GM21515 (cell line): ENCODE measurements at regions not wholly inside any gene's neighbourhood (a gene's known extent, or its start where the extent isn't known, plus 50 kb on each side); places are given as distances from the start of the nearest gene placed in this dataset.
"Not testable (repeated sequence)": the region's sequence is repeated elsewhere in the genome, so short reads cannot be mapped to it uniquely, and the experiment has no call there.

ENCODE experiments used
- ATAC-seq: cut with Tn5 transposase; IDR thresholded peaks from one replicate; pipeline ENCODE4 v1.9.1; 2021; ENCODE audit not compliant: unreplicated experiment

DNA sequence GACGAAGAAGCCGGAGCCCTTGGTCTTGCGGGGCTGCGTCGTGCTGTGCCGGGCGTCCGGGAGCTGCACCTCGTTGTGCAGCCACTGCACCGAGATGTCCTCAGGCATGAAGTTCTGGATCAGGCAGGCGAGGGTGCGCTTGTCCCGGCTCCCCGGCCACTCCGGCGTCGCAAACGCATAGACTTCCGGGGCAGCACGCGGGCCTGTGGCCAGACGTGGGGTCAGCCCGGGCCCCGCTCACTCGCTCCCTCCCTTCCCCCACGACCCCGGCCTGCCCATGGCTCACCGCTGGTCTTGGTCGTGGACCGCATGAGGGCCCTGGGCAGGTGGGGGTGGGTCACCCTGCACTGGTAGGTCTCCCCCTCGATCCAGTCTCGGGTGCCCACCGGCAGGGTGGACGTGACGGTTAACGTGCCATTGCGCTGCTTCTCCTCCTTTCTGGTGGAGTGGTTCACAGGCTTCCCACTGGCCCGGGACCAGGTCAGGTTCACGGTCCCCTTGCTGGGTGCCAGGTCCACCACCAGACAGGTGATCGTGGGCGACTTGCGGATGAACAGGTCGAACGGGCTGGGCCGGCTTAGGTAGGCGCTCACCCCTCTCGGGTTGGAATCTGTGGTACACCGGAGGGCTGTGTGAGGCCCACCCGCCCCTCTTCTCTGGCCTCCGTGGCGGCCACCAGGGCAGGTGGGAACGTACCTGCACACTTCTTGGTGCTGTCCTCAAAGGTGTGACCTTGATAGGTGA lies 74.0 kb downstream of the TMEM121 start:
- not testable (repeated sequence) for ATAC-seq

DNA sequence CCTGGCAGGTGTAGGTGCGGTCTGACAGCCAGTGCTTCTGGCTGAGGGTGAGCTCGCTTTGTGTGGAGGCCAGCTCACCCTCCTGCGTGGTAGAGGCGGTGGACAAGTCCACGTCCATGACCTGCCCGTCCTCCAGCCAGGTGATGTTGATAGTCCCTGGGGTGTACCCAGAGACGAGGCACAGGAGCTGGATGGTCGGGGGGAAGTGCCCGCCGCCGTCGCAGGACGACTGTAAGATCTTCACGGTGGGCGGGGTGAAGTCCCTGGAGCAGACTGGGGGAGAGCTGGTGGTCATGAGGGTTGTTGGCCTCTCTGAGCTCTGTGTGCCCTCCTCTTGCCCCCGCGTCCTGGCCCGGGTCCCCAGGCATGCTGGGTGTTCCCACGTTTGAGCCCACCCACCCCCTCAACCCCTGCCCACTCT lies 74.6 kb downstream of the TMEM121 start:
- ATAC-seq = no peak

DNA sequence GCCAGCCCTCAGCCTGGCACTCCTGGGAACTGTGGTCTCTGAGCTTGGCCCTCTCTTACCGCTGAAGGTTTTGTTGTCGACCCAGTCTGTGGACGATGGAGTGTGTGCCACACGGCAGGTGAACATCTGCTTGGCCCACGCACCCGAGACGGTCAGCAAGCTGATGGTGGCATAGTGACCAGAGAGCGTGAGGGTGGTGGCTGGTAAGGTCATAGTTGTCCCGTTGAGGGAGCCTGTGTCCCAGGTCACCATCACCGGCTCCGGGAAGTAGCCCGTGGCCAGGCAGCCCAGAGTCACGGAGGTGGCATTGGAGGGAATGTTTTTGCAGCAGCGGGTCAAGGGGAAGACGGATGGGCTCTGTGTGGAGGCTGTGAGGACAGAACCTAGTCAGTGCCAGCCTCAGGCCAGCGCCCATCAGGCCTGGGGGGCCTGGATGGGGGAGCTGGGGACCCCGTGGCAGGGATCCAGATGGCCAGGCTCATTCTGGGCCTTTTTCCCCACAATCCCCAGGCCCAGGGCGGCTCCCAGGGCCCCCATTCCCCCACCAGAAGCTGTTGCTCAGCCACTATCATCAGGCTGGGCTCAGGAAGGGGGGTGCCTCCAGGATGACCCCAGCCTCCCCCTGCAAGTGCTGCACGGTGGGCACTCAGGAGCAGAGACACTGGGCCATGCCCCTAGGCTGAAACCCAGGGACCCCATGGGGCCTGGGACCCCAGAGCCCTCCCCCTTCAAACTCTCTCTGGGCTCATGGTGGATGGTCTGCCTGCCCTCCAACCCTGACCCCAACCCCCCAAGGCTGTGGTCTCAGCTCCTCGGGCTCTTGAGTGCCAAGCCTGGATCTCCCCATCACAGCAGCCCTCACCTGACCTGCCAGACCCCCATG lies 75.2 kb downstream of the TMEM121 start:
- ATAC-seq = no peak

DNA sequence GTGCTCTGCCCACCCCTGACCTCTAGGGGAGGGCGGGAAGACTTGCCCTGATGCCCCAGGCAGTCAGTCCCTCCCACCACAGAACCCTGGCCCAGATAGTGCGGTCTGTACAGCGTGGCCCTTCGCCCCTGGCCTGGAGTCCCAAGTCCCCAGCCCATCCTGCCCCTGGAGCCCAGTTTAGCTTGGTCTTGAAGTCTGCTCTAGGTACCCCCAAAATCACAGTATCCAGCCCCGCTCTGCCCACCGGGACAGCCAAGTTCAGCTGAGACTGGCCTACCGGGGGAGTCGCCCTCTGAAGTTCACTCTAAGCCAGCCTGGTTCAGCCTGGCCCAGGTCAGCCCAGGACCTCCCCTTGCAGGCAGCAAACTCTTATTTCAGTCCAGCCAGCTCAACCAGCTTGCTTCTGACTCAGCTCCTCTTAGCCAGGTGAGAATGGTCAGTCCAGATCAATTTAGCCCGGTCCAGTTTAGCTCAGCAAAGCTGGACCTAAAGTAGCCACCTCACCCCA lies 75.9 kb downstream of the TMEM121 start:
- no peak for ATAC-seq

DNA sequence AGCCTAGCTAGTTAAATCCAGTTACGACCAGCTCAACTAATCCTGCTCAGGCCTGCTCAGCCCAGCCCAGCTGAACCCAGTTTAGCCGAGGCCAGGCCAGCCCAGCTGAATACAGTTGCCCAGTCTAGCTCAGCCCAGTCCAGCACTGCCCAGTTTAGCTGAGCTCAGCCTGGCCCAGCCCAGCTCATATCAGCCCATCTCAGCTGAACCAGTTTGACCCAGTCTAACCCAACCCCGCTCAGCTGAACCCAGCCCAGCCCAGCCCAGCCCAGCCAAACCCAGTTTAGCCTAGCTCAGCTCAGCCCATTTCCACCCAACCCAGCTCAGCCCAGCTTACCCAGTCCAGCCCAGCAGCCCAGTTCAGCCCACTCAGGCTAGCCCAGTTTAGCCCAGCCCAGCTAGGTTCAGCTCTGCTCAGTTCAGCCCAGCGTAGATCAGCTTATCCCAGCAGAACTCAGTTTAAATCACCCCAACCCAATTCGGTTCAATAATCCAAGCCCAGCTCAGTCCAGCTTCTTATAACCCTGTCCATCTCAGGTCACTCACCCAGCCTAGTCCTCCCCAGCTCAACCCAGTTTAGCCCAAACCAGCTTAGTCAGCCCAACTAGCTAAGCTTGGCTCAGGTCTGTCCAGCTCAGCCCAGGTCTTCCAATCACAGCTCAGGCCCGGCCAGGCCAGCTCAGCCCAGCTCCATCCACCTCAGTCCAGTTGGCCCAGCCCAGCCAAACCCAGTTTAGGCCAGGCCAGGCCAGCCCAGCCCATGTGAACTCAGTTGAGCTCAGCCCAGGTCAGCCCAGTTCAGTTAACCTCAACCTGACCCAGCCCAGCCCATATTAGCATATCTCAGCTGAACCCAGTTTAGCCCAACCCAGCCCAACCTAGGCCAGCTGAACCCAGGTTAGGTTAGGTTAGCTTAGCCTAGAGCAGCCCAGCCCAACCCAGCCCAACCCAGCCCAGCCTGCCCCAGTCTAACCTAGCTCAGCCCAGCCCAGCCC lies 76.7 kb downstream of the TMEM121 start:
- ATAC-seq = no peak

DNA sequence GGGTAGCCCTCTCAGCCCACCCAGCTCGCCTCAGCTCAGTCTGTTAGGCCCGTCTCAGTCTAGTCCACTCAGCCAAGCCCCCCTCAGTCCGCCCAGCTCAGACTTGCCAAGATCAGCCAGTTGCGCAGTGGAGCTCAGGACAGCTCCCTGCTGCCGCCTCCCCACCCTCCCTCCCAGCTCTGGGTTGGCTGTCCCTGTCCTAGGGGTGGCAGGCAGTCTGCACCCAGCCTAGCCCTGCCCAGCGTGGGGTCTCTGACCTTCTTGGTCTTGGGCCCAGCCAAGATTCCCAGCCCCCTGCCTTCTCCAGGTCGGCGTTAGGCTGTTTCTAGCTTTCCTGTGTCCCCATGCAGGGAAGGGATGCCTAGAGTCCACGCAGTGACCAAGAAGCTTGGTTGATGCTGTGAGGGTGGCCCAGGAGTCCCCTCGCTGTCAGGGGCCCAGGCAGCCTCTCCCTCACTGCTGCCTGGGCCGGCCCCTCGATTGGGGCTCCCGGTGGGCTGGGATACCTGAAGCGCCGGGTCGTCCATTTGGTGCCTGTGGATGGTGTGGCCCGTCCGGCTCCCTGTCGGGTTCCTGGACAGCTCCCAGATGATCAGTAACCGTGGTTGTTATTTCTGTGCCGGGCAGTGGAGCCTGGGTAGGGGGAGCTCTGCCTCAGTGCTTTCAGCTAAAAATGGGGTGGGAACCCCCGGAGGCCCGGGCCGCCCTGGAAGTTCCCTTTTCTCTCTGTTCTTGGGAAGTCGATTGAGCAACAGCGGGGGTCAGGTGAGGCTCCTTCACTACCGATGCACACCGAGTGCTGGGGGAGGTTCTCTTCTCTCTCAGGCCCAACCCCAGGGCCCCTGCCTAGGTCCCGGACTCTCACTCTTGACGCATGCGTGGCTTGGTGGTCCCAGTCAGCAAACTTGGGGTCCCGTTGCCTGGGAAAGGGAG lies 78.4 kb downstream of the TMEM121 start:
- ATAC-seq = not testable (repeated sequence)

DNA sequence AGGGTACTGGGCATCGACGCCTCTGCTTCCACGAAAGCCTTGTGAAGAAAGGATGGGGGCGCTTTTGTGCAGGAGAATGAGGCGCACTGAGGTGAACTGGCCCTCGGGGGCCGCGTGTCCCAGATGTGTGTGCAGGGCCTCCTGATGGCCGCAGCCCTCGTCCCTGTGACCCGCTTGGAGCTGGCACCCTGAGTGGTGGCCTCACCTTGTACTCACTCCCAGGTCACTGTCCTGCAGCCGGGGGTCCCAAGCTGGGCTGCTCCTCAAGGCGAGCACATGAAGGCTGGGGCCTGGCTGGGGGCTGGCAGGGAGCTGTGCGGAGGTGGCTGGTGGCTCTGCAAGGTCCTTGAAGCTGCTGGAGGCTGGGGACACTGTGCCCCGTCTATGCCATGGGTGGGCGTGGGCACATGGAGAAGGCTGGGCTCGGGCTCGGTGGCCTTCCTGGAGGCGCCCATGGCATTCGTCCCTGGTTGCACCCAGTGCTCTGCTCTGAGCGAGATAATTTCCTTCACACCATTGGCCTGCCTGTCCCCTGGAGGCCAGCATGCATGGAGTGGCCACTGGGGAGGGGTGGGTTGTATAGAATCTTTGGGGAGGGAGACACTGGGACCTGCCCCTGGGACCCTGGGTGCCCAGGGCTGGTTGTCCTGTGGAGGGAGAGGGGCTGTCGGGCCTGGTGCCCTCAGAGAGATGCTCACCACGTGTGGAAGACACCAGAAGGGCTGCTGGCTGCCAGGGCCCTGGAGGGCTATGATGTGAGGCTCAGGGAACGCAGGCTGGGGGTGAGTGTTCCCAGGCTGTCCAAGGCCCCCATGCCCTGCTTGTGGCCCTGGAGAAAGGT lies 79.3 kb downstream of the TMEM121 start:
- no peak for ATAC-seq

DNA sequence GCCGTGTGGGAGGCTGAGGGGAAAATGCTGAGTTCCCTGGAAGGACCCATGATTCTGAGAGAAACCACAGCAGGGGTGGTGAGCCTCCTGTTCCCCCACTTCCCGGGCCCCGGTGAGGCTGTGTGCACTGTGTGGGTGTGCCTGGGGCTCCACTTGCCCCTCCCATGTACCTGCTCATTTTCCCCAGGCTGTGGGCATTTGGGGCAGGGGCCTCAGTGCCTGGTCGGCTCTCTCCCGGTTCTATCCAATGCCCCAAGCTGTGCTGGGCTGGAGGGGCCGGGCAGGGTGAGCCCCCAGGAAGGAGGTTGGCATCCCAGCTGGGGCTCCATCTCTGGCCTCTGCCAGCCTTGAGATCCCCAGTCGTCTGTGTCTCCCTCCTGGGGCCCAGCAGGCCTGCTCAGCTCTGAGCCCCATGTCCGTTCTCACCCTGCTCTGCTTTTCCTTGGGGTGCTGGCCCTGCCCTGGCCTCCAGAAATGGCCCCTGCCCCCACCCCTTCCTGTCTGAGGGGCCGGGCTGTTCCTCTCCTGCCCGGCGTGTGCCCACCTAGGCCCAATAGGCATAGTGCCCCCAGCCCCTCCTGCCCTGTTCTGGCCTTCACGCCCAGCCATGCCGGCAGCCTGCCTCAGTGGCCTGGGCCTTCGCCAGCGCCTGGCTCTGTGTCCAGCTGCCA lies 80.1 kb downstream of the TMEM121 start:
- ATAC-seq = not testable (repeated sequence)

DNA sequence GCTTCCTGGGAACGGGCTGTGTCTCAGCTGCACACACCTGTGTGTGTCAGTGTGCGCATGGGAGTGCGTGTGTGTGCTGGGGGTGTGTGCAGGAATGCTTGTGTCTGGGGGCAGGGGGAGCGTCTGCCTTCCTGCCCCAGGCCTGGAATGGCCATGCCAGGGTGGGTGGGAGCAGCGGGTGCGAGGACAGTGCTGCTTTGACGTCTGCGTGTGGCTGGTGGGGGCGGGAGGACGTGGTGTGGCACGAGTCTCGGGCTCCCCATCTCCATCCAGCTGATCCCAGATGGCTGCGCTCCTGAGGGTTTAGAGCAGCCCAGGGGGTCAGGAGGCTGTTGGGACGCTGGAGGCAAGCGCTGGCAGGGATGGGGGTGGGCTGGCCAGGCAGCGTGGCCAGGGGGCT lies 80.6 kb downstream of the TMEM121 start:
- ATAC-seq = not testable (repeated sequence)

DNA sequence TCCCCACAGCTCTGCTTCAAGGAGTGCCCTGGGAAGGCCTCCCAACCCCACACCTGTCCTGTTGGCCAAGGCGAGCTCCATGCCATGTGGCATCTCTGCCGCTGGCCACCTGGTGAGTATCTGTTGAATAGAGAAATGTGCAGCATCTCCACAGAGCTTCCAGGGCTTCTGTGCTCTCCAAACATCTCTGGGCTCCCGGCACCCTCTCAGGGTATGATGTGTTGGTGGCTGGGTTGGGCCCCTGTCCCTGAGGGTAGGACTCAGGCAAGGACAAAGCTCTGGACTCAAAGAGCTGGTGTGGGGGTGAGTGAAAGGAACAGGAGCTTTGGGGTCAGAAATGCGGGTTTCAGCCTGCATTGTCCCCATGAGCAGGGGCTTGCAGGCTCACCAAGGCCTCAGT lies 88.6 kb downstream of the TMEM121 start:
- not testable (repeated sequence) for ATAC-seq

DNA sequence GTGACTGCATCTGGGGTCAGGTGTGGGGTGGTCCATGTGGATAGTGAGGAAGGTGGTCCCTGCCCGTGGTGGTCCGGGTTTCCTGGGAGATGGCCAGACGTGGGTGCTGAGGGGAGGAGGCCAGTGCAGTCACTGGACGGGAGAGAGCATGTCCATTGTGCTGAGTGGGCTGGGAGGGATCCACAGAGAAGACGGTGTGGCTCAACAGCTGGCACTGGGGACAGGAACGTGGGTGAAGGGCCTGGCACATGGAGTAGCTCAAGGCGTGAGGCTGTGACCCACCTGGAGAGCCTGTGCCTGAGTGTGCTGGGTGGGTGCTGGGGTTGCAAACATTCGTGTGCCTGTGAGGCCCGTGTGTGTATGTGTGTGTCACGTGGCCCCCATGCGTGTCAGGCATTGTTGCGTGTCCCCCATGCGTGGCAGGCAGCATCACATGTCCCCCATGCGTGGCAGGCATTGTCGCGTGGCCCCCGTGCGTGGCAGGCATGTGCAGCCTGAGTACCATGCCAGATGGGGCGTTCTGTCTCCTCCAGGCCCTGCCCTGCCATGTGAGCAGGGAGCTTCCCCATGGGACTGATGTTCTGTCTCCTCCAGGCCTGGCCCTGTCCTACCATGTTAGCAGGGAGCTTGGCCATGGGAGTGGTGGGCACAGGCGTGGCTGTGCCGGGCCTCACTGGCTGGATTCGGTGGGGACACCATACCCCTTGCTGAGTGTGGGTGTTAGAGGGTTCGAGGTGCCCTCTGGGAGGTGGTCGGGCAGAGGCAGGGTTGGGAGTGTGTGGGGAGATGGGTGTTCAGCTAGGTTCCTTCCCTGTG lies 89.8 kb downstream of the TMEM121 start:
- ATAC-seq = not testable (repeated sequence)

DNA sequence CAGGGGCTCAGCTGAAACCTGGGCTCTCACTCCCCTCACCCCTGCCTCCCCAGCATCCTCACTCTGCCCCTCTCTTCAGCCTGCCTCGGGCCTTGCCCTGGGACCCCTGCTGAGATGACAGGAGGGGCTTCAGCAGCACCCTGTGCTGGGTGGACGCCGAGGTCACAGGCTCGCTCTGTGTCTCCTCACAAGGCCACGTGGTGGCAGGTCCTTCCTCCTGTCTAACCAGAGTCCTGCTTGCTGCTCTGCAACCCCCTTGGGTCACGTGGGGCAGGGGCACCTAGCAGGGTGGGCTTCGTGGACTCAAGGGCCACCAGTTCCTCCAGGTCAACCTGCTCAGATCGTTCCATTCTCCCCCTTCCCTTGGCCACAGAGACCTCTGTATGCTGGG lies 90.4 kb downstream of the TMEM121 start:
- ATAC-seq = no peak

DNA sequence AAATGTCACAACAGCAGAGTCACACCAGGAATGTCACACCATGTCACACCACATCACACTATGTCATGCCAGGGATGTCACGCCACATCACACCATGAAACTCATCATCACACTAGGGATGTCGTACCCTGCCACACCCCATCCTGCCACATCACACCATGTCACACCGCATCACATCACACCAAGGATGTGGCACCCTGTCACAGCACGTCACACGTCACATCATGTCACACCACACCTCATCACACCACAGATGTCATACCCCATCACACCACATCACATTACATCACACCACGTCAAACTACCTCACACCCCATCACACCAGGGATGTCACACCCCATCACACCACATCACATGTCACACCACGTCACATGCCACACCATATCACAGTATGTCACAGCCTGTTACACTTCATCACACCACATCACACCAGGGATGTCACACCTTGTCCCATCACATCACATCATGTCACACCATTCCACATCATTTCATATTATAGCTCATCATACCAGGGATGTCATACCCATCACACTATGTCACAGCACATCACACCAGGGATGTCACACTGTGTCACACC lies 90.9 kb downstream of the TMEM121 start:
- ATAC-seq = no peak

DNA sequence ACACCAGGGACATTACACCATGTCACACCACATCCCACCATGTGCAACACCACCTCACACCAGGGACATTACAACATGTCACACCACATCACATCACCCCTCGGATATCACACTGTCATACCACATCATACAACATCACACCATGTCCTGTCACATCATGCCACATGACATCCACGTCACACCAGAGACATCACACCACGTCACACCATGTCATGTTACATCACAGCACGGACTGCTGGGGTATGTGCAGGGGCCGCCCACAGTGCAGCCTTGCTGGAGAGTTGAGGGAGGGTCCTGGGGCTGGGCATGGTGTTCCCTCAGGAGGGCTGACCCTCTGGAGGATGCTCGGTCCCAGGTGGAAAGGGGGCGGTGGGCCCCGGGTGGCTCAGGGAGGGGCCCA lies 91.4 kb downstream of the TMEM121 start:
- ATAC-seq = not testable (repeated sequence)

DNA sequence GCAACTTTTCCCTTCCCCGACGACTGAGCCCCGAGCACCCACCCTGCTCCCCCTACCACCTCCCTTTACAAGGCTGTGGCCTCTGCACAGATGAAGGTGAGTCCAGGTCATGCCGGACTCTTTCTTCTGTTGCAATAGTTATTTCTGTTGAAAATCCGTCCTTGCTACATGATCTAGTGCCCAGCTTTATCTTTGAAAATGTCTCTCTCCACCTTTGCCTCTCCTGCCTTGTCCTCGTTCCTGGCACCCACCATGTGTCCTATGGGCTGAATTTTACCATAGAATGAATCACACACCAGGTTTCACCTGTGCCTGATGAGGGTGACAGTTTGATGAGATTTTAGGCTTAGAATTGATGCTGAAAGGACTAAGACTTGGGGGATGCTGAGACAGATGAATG lies 92.9 kb downstream of the TMEM121 start:
- ATAC-seq = not testable (repeated sequence)

DNA sequence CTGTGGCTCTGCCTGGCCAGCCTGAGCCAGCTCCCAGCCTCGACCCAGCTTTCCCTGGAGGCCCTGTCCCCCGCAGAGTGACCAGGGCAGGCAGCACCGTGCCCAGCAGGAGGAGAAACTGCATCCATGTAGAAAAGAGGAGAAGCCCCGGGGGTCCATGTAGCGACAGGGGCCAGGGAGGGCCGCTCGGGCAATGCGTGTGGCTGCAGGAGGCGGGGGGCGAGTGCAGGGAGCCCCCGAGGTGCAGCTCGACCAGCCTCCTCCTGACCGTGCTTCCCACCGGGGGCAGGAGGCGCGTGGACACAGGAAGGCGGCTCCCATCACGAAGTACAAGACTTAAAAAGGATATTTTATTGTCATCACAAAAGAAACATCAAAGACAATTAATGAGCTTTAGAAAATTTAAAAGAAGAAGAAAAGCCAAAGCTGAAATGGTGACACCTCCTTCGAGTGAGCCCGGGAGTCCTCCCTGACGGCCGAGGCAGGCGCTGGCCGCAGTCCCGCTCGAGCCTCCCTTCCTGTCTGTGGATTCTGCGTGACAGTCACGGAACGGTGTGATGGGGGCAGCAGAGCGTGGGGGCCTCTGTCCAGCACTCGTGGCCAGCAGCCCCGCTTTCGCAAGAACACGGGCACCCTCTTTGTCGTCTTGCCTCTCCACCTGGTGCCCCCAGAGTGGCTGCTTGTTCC lies 93.9 kb downstream of the TMEM121 start:
- ATAC-seq = not testable (repeated sequence)
